ENCODE measurements at regions not wholly inside any gene's neighbourhood (a gene's known extent, or its start where the extent isn't known, plus 50 kb on each side); places are given as distances from the start of the nearest gene placed in this dataset.

DNA sequence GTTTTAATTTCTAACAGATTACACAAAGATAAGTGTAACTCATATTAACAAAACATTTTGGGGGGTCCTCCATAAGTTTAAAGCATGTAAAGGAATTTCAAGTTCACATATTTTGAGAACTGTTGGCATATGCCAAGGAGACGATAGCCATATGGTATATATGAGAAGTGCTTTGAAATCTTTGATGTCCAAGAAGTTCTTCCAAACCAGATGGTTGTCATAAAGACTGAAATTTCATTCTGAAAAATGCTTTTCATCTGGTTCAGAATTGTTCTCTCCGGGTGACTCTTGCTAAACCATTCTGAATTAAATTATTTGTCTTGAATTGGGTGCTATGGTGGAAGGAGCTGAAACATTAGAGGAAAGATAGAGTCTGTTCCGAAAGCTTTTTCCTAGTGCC, 513.0 kb upstream of the AKR1E2 start:
- H2AFZ ChIP-seq (ENCODE audit: low read depth, low read length): no peak overlapping the region
- Mint-ChIP-seq H3K4me1 (ENCODE audit: low read depth, unreplicated experiment) (peaks cover 13% of the 10 kb centered on the region), H3K9me3 (ENCODE audit: unreplicated experiment) (no peaks in the 10 kb centered on the region), H3K36me3 (ENCODE audit: low read depth, unreplicated experiment) (no peaks in the 10 kb centered on the region), H3K27ac (ENCODE audit: unreplicated experiment) (no peak overlapping the region), H3K27me3 (ENCODE audit: low read depth, unreplicated experiment) (no peaks in the 10 kb centered on the region), H3K4me3 (ENCODE audit: unreplicated experiment) (no peak overlapping the region)
- H3K27me3 ChIP-seq (ENCODE audit: insufficient read depth, low read length): no peaks in the 10 kb centered on the region
- no peak overlapping the region for H3K9ac ChIP-seq (ENCODE audit: low read length)
- H3K4me1 ChIP-seq (ENCODE audit: insufficient read depth, low read length): peaks cover 3% of the 10 kb centered on the region
- no peak overlapping the region for H3K27ac ChIP-seq (ENCODE audit: low read depth, low read length)
- no peaks in the 10 kb centered on the region for H3K9me3 ChIP-seq (ENCODE audit: insufficient read depth, low read depth, low read length)
- no peaks in the 10 kb centered on the region for H4K20me1 ChIP-seq (ENCODE audit: insufficient read depth, low read length)
- H3K36me3 ChIP-seq (ENCODE audit: insufficient read depth, low read length): no peaks in the 10 kb centered on the region
- no peak for TF ChIP-seq EZH2 (IDR thresholded peaks at IDR 0.05; ENCODE audit: insufficient read depth, low read length)
- TF ChIP-seq, protein P1, sequence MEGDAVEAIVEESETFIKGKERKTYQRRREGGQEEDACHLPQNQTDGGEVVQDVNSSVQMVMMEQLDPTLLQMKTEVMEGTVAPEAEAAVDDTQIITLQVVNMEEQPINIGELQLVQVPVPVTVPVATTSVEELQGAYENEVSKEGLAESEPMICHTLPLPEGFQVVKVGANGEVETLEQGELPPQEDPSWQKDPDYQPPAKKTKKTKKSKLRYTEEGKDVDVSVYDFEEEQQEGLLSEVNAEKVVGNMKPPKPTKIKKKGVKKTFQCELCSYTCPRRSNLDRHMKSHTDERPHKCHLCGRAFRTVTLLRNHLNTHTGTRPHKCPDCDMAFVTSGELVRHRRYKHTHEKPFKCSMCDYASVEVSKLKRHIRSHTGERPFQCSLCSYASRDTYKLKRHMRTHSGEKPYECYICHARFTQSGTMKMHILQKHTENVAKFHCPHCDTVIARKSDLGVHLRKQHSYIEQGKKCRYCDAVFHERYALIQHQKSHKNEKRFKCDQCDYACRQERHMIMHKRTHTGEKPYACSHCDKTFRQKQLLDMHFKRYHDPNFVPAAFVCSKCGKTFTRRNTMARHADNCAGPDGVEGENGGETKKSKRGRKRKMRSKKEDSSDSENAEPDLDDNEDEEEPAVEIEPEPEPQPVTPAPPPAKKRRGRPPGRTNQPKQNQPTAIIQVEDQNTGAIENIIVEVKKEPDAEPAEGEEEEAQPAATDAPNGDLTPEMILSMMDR (IDR thresholded peaks at IDR 0.05; ENCODE audit: insufficient read depth, low read depth, low read length): no peak
- FAIRE-seq (no peak), DNase-seq (ENCODE audit: low read depth) (no peak)
- H3K4me3 ChIP-seq (ENCODE audit: insufficient read depth, low read depth, low read length): no peak overlapping the region
- H3K4me2 ChIP-seq (ENCODE audit: low read length): no peak overlapping the region
- no peaks in the 10 kb centered on the region for H3K79me2 ChIP-seq (ENCODE audit: insufficient read depth, low read length)

DNA sequence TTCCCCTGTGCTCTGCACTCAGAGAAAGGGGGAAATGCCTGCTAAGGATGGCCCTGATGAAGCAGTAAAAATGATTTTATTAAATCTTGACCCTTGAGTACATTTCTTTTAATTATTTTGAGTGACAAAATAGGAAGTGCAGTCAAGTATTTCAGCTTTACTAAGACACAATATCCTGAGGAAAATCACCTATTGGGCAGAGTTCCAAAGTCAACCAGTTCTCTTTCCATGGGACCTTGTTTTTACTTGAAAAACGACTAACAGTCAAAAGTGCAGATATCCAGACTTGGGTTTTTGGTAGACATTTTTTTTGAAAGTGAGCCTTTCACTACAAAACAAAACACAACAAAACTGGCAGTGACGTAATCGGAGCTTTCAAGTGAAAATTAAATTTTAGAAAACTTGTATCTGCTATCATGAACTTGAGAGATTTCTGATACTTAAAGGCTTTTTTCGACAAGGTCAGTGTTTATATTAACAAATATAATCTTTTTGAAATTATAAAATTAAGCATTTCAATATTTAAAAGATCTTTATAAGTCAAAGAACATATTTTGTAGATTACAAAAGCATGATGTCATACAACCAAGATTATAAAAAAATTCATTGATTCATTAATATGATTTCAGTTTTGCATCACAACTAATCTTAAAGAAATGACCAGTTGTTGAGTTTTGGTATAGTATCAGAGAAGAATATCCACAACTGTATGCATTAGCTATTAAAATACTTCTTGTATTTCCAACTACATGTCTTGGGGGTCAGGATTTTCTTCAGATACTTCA, 513.8 kb upstream of the AKR1E2 start:
- peak overlapping the region; percentile 22 for H3K27ac Mint-ChIP-seq (ENCODE audit: unreplicated experiment)
- H3K4me1 Mint-ChIP-seq (ENCODE audit: low read depth, unreplicated experiment): peaks cover 13% of the 10 kb centered on the region
- Histone ChIP-seq H3K4me2 (ENCODE audit: low read length) (no peak overlapping the region), H3K4me1 (ENCODE audit: insufficient read depth, low read length) (peaks cover 3% of the 10 kb centered on the region), H4K20me1 (ENCODE audit: insufficient read depth, low read length) (no peaks in the 10 kb centered on the region), H3K9ac (ENCODE audit: low read length) (no peak overlapping the region), H3K4me3 (ENCODE audit: insufficient read depth, low read depth, low read length) (no peak overlapping the region), H3K79me2 (ENCODE audit: insufficient read depth, low read length) (no peaks in the 10 kb centered on the region), H2AFZ (ENCODE audit: low read depth, low read length) (no peak overlapping the region), H3K9me3 (ENCODE audit: insufficient read depth, low read depth, low read length) (no peaks in the 10 kb centered on the region), H3K36me3 (ENCODE audit: insufficient read depth, low read length) (no peaks in the 10 kb centered on the region), H3K27ac (ENCODE audit: low read depth, low read length) (no peak overlapping the region), H3K27me3 (ENCODE audit: insufficient read depth, low read length) (no peaks in the 10 kb centered on the region)
- no peaks in the 10 kb centered on the region for H3K9me3 Mint-ChIP-seq (ENCODE audit: unreplicated experiment)
- no peaks in the 10 kb centered on the region for H3K36me3 Mint-ChIP-seq (ENCODE audit: low read depth, unreplicated experiment)
- TF ChIP-seq, protein P1 (IDR thresholded peaks at IDR 0.05; ENCODE audit: insufficient read depth, low read depth, low read length): no peak
- TF ChIP-seq EZH2 (IDR thresholded peaks at IDR 0.05; ENCODE audit: insufficient read depth, low read length): no peak
- H3K4me3 Mint-ChIP-seq (ENCODE audit: unreplicated experiment): no peak overlapping the region
- DNase-seq (ENCODE audit: low read depth) (no peak), FAIRE-seq (no peak)
- no peaks in the 10 kb centered on the region for H3K27me3 Mint-ChIP-seq (ENCODE audit: low read depth, unreplicated experiment)

DNA sequence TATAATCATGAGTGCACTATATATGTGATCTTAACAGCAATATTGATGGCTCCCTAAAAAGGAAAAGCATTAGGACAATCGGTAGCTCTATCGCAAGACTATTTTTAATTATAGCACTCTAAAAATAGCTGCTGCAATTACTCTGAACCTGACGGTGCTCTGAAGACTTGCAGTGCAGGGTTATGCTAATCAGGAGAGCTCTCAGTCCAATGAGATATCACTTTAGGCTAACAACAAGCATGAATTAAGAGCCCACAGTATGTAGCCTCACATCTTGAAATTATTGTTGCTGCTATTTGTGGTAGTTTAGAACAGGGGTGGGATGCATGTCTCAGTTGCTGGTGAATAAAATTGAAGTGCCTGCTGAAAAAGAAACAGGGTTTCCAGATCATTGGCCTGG, 515.8 kb upstream of the AKR1E2 start:
- no peaks in the 10 kb centered on the region for H3K27me3 ChIP-seq (ENCODE audit: insufficient read depth, low read length)
- no peak overlapping the region for H2AFZ ChIP-seq (ENCODE audit: low read depth, low read length)
- no peaks in the 10 kb centered on the region for H3K9me3 ChIP-seq (ENCODE audit: insufficient read depth, low read depth, low read length)
- H3K9me3 Mint-ChIP-seq (ENCODE audit: unreplicated experiment): no peaks in the 10 kb centered on the region
- H3K4me2 ChIP-seq (ENCODE audit: low read length): no peak overlapping the region
- TF ChIP-seq, protein P1 (IDR thresholded peaks at IDR 0.05; ENCODE audit: insufficient read depth, low read depth, low read length): no peak
- TF ChIP-seq EZH2 (IDR thresholded peaks at IDR 0.05; ENCODE audit: insufficient read depth, low read length): no peak
- no peak overlapping the region for H3K27ac Mint-ChIP-seq (ENCODE audit: unreplicated experiment)
- no peak for FAIRE-seq
- H3K4me1 Mint-ChIP-seq (ENCODE audit: low read depth, unreplicated experiment): peaks cover under 1% of the 10 kb centered on the region
- H3K9ac ChIP-seq (ENCODE audit: low read length): no peak overlapping the region
- H3K4me1 ChIP-seq (ENCODE audit: insufficient read depth, low read length): no peaks in the 10 kb centered on the region
- no peak overlapping the region for H3K27ac ChIP-seq (ENCODE audit: low read depth, low read length)
- H3K4me3 ChIP-seq (ENCODE audit: insufficient read depth, low read depth, low read length): no peak overlapping the region
- no peaks in the 10 kb centered on the region for H3K36me3 ChIP-seq (ENCODE audit: insufficient read depth, low read length)
- no peaks in the 10 kb centered on the region for H4K20me1 ChIP-seq (ENCODE audit: insufficient read depth, low read length)
- no peaks in the 10 kb centered on the region for H3K27me3 Mint-ChIP-seq (ENCODE audit: low read depth, unreplicated experiment)
- H3K79me2 ChIP-seq (ENCODE audit: insufficient read depth, low read length): no peaks in the 10 kb centered on the region
- no peak for DNase-seq (ENCODE audit: low read depth)
- no peak overlapping the region for H3K4me3 Mint-ChIP-seq (ENCODE audit: unreplicated experiment)
- no peaks in the 10 kb centered on the region for H3K36me3 Mint-ChIP-seq (ENCODE audit: low read depth, unreplicated experiment)
